Esophagus (tissue), 2 donors: ENCODE measurements at regions not wholly inside any gene's neighbourhood (a gene's known extent, or its start where the extent isn't known, plus 50 kb on each side); places are given as distances from the start of the nearest gene placed in this dataset.

Experiments
- H3K27ac ChIP-seq, 2 donors: one replicate each; pipeline ENCODE4 v1.5.1; 2013; ENCODE audit warnings: low read depth in 2 of 2, mild to moderate bottlenecking in 2 of 2, inconsistent platforms in 1 of 2, low read length in 1 of 2, moderate library complexity in 1 of 2
- H3K27me3 ChIP-seq, 2 donors: one replicate each; pipeline ENCODE4 v1.6.1; 2013; ENCODE audit warnings: low read length in 2 of 2, control low read depth in 1 of 2, mild to moderate bottlenecking in 1 of 2; ENCODE audit not compliant: insufficient read depth in 2 of 2, control insufficient read depth in 1 of 2
- H3K36me3 ChIP-seq, 2 donors: one replicate each; pipeline ENCODE4 v1.6.1; 2013; ENCODE audit warnings: low read length in 1 of 2; ENCODE audit not compliant: control insufficient read depth in 2 of 2, insufficient read depth in 2 of 2
- H3K4me1 ChIP-seq, 2 donors: one replicate each; pipeline ENCODE4 v1.6.1; 2013; ENCODE audit warnings: low read length in 1 of 2; ENCODE audit not compliant: control insufficient read depth in 2 of 2, insufficient read depth in 2 of 2
- H3K4me3 ChIP-seq, 2 donors: one replicate each; pipeline ENCODE4 v1.5.1; 2013; ENCODE audit warnings: low read length in 2 of 2, mild to moderate bottlenecking in 2 of 2, low read depth in 1 of 2, moderate library complexity in 1 of 2
- H3K9me3 ChIP-seq, 2 donors: one replicate each; pipeline ENCODE4 v1.6.1; 2013; ENCODE audit warnings: mild to moderate bottlenecking in 2 of 2, low read depth in 1 of 2, low read length in 1 of 2, moderate library complexity in 1 of 2; ENCODE audit not compliant: control insufficient read depth in 2 of 2, insufficient read depth in 1 of 2
- WGBS, 2 donors: extraction: QIAGEN DNeasy Blood & Tissue Kit; methylation state at CpG; one replicate each; pipeline ENCODE4 v1.1.7; 2013; 5-methylcytosine and 5-hydroxymethylcytosine counted together
- donor health status: healthy with polysubstance abuse.
- donor health status: Bipolar disorder and iron deficiency.

DNA sequence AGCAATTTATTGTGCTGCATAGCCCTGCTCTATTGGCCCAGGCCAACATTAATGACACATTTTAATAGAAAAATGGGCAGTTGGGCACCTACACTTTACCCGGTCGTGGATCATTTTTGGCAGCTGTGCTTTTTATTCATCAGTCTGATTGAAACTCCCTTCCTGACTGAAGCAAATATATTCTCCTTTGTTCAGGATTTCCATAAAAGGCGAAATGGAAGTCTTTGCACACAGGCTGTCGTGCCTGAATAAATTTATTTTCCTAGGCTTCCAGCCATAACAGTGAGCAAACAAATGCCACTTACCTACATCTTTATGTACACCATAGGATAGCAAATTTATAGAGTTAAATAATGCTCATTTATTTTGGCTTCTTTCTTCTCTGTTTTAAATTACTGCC, 480.7 kb upstream of the DCN start:
- WGBS, 2 donors: 38 to 62% methylated on average over 4 of the region's 4 CpGs
- Histone ChIP-seq H3K9me3 (no peaks in the 10 kb centered on the region), H3K36me3 (no peaks in the 10 kb centered on the region), H3K27me3 (no peaks in the 10 kb centered on the region), H3K4me3 (no peak overlapping the region), H3K27ac (no peak overlapping the region), H3K4me1 (no peaks in the 10 kb centered on the region)

DNA sequence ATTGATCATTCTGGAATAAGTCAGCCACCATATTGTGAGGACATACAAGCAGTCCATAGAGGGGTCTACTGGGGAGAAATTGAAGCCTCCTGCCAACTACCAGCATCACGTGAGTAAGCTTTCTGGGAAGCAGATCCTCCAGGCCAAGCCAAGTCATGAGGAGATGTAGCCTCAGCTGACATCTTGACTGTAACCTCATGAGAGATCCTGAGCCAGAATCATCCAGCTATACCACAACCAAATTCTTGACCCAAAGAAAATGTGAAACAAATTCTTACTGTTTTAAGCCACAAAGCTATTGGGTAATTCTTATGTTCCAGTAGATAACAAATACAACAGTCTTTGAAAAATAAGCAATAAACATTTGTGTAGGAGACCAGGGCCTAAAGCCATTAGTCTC, 479.4 kb upstream of the DCN start:
- H3K4me3 ChIP-seq: no peak overlapping the region
- no peaks in the 10 kb centered on the region for H3K27me3 ChIP-seq
- 75 to 79% methylated on average over 1 of the region's 1 CpG for WGBS, 2 donors
- no peaks in the 10 kb centered on the region for H3K4me1 ChIP-seq
- H3K9me3 ChIP-seq: no peaks in the 10 kb centered on the region
- H3K27ac ChIP-seq: no peak overlapping the region
- H3K36me3 ChIP-seq: no peaks in the 10 kb centered on the region

DNA sequence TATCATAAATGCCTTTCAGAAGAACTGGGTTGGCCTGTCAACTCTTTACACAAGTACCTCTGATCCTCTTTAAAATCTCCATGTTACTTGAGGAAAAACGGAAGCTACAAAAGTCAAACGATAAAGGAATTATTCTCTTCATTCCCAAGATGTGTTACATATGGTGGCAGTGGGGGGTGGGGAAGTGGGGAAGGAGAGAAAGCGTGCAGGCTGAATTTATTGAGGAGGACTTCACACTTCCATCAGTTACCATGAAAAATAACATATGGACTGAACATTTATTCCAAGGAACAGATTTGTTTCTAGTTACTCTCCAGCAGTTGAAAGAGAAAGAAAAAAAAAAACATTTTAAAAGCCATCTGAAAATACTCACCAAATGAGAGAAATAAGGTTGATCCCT, 474.4 kb upstream of the DCN start:
- H3K9me3 ChIP-seq: no peaks in the 10 kb centered on the region
- no peaks in the 10 kb centered on the region for H3K27me3 ChIP-seq
- no peaks in the 10 kb centered on the region for H3K4me1 ChIP-seq
- H3K36me3 ChIP-seq: no peaks in the 10 kb centered on the region
- 69 to 78% methylated on average over 3 of the region's 3 CpGs for WGBS, 2 donors
- H3K27ac ChIP-seq: no peak overlapping the region
- no peak overlapping the region for H3K4me3 ChIP-seq

DNA sequence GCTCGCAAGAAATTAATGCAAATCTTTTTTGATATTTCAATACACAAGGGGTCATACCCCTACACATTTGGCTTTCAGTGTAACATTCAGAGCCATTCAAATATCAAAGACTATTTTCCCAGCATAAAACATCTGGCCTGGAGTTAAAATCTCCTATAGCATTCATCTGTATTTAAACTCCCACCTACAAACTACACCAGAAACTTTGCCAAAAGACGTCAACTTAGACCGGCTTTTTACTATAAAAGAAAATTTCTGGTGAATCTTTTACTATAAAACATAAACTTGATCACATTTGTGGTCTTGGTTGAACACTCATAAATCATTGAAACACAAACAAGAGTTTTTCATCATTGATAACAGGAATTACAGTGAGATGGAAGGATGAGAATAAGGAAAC, 473.3 kb upstream of the DCN start:
- no peaks in the 10 kb centered on the region for H3K36me3 ChIP-seq
- H3K27me3 ChIP-seq: no peaks in the 10 kb centered on the region
- H3K27ac ChIP-seq: no peak overlapping the region
- H3K4me1 ChIP-seq: no peaks in the 10 kb centered on the region
- H3K9me3 ChIP-seq: no peaks in the 10 kb centered on the region
- WGBS, 2 donors: 90 to 96% methylated on average over 3 of the region's 3 CpGs
- no peak overlapping the region for H3K4me3 ChIP-seq

DNA sequence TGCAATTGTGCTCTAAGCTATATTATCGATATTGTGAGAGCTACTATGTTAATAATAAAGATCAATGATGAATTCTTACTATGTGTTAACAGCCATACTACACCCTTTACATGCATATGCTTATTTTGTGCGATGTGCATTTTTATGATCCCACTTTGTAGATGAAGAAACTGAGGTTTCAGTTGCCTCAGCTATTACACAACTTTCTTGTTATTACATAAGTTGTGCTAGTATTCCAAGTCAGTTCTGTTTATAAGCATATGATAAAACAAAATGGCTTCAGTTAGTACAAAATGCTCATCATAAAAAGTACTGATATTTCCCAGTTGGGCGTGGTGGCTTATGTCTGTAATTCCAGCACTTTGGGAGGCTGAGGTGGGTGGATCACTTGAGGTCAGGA, 471.5 kb upstream of the DCN start:
- Histone ChIP-seq H3K9me3 (no peaks in the 10 kb centered on the region), H3K27me3 (no peaks in the 10 kb centered on the region), H3K36me3 (no peaks in the 10 kb centered on the region), H3K27ac (no peak overlapping the region), H3K4me1 (no peaks in the 10 kb centered on the region), H3K4me3 (no peak overlapping the region)
- 95 to 97% methylated on average over 3 of the region's 3 CpGs for WGBS, 2 donors

DNA sequence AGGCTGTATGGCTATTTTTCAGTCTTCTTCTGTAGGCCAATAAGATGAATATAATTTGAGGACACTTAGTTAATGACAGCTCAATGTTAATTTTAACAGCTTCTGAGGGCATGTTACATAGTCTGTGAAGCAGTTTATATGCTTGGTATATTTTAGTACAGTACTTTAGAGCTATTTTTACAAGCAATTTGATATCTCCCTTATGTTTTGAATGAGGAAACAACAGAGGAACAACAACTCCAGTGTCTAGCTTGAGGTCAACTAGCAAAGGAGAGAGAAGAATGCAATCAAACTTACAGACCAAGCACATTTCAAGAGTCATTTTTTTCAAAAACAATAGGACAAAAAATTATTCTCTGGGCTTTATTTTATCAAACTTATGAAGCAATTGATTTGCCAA, 469.1 kb upstream of the DCN start:
- H3K9me3 ChIP-seq: no peaks in the 10 kb centered on the region
- H3K27ac ChIP-seq: no peak overlapping the region
- no peaks in the 10 kb centered on the region for H3K36me3 ChIP-seq
- H3K4me1 ChIP-seq: no peaks in the 10 kb centered on the region
- H3K27me3 ChIP-seq: no peaks in the 10 kb centered on the region
- no peak overlapping the region for H3K4me3 ChIP-seq

DNA sequence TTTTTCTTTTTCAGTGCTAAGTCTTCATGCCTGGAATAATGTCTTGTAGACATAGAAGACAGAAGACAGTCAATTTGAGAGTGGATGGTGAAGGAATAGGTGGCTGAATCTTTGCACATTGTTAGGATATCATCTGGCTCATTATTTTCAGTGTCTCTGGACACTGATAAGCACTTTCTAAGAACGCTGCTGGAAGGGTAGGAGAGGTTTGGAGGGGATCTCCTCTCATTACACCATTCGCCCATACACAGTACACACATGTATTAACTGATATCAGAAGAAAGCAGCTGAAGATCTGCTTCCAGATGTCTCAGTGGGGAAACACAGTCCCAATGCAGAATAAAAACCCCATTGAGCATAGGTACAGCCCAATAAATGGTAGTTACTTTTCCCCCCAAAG, 461.1 kb upstream of the DCN start:
- WGBS, 2 donors: 92 to 93% methylated on average over 2 of the region's 2 CpGs
- Histone ChIP-seq H3K27ac (no peak overlapping the region), H3K9me3 (no peaks in the 10 kb centered on the region), H3K4me3 (no peak overlapping the region), H3K36me3 (no peaks in the 10 kb centered on the region), H3K4me1 (no peaks in the 10 kb centered on the region), H3K27me3 (no peaks in the 10 kb centered on the region)

DNA sequence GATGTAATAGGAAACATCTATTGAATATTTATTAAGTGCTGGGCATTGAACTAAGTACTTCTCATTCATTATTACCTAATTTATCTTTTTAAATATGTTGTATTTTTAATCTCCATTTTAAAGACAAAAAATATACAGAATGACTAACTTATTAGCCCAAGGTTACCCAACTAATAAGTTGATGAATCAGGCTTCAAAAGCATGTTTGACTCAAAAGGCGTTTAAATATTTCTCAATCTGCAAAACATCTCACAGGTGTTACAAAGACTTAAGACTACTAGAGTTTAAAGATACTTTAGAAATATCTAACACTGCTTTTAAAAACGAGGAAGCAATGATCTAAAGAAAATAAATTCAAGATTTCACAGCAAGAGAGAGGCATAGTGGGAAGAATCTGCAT, 457.4 kb upstream of the DCN start:
- Histone ChIP-seq H3K4me1 (no peaks in the 10 kb centered on the region), H3K36me3 (no peaks in the 10 kb centered on the region), H3K27me3 (no peaks in the 10 kb centered on the region), H3K9me3 (no peaks in the 10 kb centered on the region), H3K4me3 (no peak overlapping the region), H3K27ac (no peak overlapping the region)
- 57 to 67% methylated on average over 2 of the region's 2 CpGs for WGBS, 2 donors

DNA sequence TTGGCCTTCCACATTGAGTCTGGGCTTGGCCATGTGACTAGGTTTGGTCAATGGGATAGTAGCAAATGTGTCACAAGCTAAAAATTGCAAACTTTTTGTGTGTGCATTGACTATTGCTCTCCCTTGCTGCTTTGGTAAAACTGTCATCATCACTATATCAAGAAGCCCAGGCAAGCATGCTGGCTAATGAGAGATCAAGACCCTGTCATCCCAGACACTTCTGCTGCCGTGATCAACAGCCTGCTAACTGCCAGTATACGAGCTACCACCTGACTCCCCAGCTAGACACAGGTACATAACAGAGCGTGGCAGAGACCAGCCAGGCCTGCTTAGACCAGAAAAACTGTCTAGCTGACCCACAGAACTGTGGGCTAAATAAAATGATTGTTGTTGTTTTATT, 456.7 kb upstream of the DCN start:
- Histone ChIP-seq H3K36me3 (no peaks in the 10 kb centered on the region), H3K27me3 (no peaks in the 10 kb centered on the region), H3K4me3 (no peak overlapping the region), H3K27ac (no peak overlapping the region), H3K4me1 (no peaks in the 10 kb centered on the region), H3K9me3 (no peaks in the 10 kb centered on the region)
- 83 to 91% methylated on average over 3 of the region's 3 CpGs for WGBS, 2 donors

DNA sequence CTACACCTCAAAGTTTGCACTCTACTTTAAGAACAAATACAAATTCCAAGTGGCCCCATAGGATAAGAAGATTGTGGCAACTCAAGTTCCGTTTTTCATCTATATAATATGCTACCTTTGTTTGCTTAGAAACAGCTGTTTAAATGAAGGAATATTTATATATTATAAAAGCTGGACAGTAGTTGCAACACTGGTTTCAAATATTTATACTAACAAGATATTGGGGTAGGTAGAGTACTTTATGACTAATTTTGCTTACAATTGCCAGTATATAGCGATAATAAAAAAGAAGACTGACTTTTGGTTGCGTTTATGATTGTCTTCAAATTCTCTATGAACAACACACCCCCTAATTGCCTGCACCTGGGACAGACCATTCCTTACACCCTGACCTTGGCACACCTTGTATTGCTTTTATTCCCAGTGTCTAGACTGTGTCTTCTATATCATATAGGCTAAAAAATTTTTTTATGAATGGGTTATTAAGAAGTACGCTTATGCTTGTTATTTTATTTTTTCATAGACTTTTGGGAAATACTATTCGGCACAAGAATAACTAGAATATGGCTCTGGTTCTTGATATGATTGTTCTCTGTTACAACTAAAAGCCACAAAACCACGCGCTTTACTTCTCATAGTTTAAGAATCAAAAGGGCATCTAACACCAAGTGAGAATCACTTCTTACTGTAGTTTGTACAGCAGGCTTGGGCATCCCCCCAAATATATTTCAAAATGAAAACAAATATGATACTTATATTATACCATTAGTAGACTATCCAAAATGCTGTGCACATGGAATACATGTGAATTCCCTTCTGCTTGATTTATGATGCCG, 455.4 kb upstream of the DCN start:
- Histone ChIP-seq H3K36me3 (no peaks in the 10 kb centered on the region), H3K27ac (no peak overlapping the region), H3K4me3 (no peak overlapping the region), H3K27me3 (no peaks in the 10 kb centered on the region), H3K4me1 (no peaks in the 10 kb centered on the region), H3K9me3 (peaks cover 0 to 5% of the 10 kb centered on the region in 2 donors)
- WGBS, 2 donors: 84 to 89% methylated on average over 8 of the region's 8 CpGs
